ENCODE measurements at regions not wholly inside any gene's neighbourhood (a gene's known extent, or its start where the extent isn't known, plus 50 kb on each side); places are given as distances from the start of the nearest gene placed in this dataset.

- peak; percentile 57 for ATAC-seq (ENCODE audit: low FRiP score)
These were observed 62.4 kb upstream of the TRPM1 start for GRCh38 chr15:31163769-31164572.

GRCh38 chr15:31164573-31164912 is 63.0 kb upstream of the TRPM1 start:
- no peak for TF ChIP-seq CTCF (IDR thresholded peaks at IDR 0.05)
- DNase-seq (ENCODE audit: low spot score) (no peak), ATAC-seq (ENCODE audit: low FRiP score) (no peak)

More at GRCh38 chr15:31163769-31164572, 62.4 kb upstream of the TRPM1 start:
- TF ChIP-seq CTCF (IDR thresholded peaks at IDR 0.05), result no peak
- no peak for DNase-seq (ENCODE audit: low spot score)

GRCh38 chr15:31169558-31169957 is 68.0 kb upstream of the TRPM1 start:
- DNase-seq (ENCODE audit: low spot score) (no peak), ATAC-seq (ENCODE audit: low FRiP score) (no peak)
- TF ChIP-seq CTCF (IDR thresholded peaks at IDR 0.05), result no peak

GRCh38 chr15:31171731-31172130 is 70.2 kb upstream of the TRPM1 start:
- no peak for TF ChIP-seq CTCF (IDR thresholded peaks at IDR 0.05)
- ATAC-seq (ENCODE audit: low FRiP score) (no peak), DNase-seq (ENCODE audit: low spot score) (no peak)

- no peak for TF ChIP-seq CTCF (IDR thresholded peaks at IDR 0.05)
- DNase-seq (ENCODE audit: low spot score), result no peak
- ATAC-seq (ENCODE audit: low FRiP score), result no peak
These were observed 71.1 kb upstream of the TRPM1 start for GRCh38 chr15:31172606-31173005.

- no peak for ATAC-seq (ENCODE audit: low FRiP score)
- no peak for DNase-seq (ENCODE audit: low spot score)
- TF ChIP-seq CTCF (IDR thresholded peaks at IDR 0.05), result no peak
These were observed 72.4 kb upstream of the TRPM1 start for GRCh38 chr15:31173790-31174450.

GRCh38 chr15:31175484-31175883 is 74.0 kb upstream of the TRPM1 start:
- ATAC-seq (ENCODE audit: low FRiP score) (no peak), DNase-seq (ENCODE audit: low spot score) (no peak)
- TF ChIP-seq CTCF (IDR thresholded peaks at IDR 0.05), result no peak
